ENCODE measurements at regions not wholly inside any gene's neighbourhood (a gene's known extent, or its start where the extent isn't known, plus 50 kb on each side); places are given as distances from the start of the nearest gene placed in this dataset.

- DNase-seq: no peak
Observed at GRCh38 chr15:94769089-94769488, 537.7 kb downstream of the MCTP2 start.

GRCh38 chr15:94770199-94770598, 538.8 kb downstream of the MCTP2 start:
- DNase-seq: no peak

- DNase-seq: no peak
Observed at GRCh38 chr15:94777037-94777436, 545.7 kb downstream of the MCTP2 start.

GRCh38 chr15:94778840-94779239, 547.5 kb downstream of the MCTP2 start:
- DNase-seq: no peak

- DNase-seq: no peak
Observed at GRCh38 chr15:94780166-94780565, 548.8 kb downstream of the MCTP2 start.

- no peak for DNase-seq
Observed at GRCh38 chr15:94785091-94785490, 553.7 kb downstream of the MCTP2 start.

- no peak for DNase-seq
Observed at GRCh38 chr15:94791008-94791407, 559.6 kb downstream of the MCTP2 start.

GRCh38 chr15:94791510-94791909, 560.1 kb downstream of the MCTP2 start:
- no peak for DNase-seq

- no peak for DNase-seq
Observed at GRCh38 chr15:94792196-94792595, 560.8 kb downstream of the MCTP2 start.

GRCh38 chr15:94793207-94793606, 561.8 kb downstream of the MCTP2 start:
- DNase-seq: no peak

GRCh38 chr15:94793641-94794040, 562.3 kb downstream of the MCTP2 start:
- DNase-seq: no peak

- no peak for DNase-seq
Observed at GRCh38 chr15:94804613-94805012, 573.3 kb downstream of the MCTP2 start.

GRCh38 chr15:94815110-94815731, 583.9 kb downstream of the MCTP2 start:
- no peak for DNase-seq

- DNase-seq: no peak
Observed at GRCh38 chr15:94815914-94816313, 584.6 kb downstream of the MCTP2 start.

GRCh38 chr15:94829887-94830884, 598.8 kb downstream of the MCTP2 start:
- DNase-seq: no peak

- DNase-seq: no peak
Observed at GRCh38 chr15:94834000-94834399, 602.6 kb downstream of the MCTP2 start.

GRCh38 chr15:94834494-94834893, 603.1 kb downstream of the MCTP2 start:
- no peak for DNase-seq

- no peak for DNase-seq
Observed at GRCh38 chr15:94838281-94838680, 606.9 kb downstream of the MCTP2 start.

- no peak for DNase-seq
Observed at GRCh38 chr15:94840794-94841783, 609.7 kb downstream of the MCTP2 start.

- DNase-seq: no peak
Observed at GRCh38 chr15:94843060-94843459, 611.7 kb downstream of the MCTP2 start.

GRCh38 chr15:94844198-94844537, 612.8 kb downstream of the MCTP2 start:
- no peak for DNase-seq

GRCh38 chr15:94844538-94845389, 613.4 kb downstream of the MCTP2 start:
- DNase-seq: no peak
